HepG2 (cell line): ENCODE measurements at regions not wholly inside any gene's neighbourhood (a gene's known extent, or its start where the extent isn't known, plus 50 kb on each side); places are given as distances from the start of the nearest gene placed in this dataset.

Experiments
- CBX1 ChIP-seq: IDR thresholded peaks from one replicate; pipeline ENCODE4 v1.6.1; 2016; ENCODE audit warnings: antibody characterized with exemption, low read depth
- EHMT2 ChIP-seq: fragments of 200-600 bp; sonication (generic); IDR thresholded peaks from 2 replicates; pipeline ENCODE4 v1.7.0; 2017; ENCODE audit warnings: antibody characterized with exemption, low read depth, low read length, borderline replicate concordance
- ETV6 ChIP-seq: sonication (generic); formaldehyde crosslinking; conservative IDR thresholded peaks from 2 replicates; pipeline ENCODE4 v1.4.0; 2020; ENCODE audit warnings: missing genetic modification reagents
- HNF4A ChIP-seq: sonication (generic); formaldehyde crosslinking; IDR thresholded peaks from 2 replicates; pipeline ENCODE4 v1.4.0; 2020; ENCODE audit warnings: missing genetic modification reagents
- IRF2 ChIP-seq: IDR thresholded peaks from 2 replicates; pipeline ENCODE4 v1.6.1; 2018; ENCODE audit warnings: missing genetic modification reagents, missing compliant biosample characterization
- IRF9 ChIP-seq: sonication (generic); formaldehyde crosslinking; IDR thresholded peaks from 2 replicates; pipeline ENCODE4 v1.8.0; 2022; ENCODE audit warnings: missing genetic modification reagents, mild to moderate bottlenecking, borderline replicate concordance
- JDP2 ChIP-seq: sonication (generic); formaldehyde crosslinking; IDR thresholded peaks from 2 replicates; pipeline ENCODE4 v1.8.1; 2022; ENCODE audit warnings: missing genetic modification reagents, borderline replicate concordance
- NCOA1 ChIP-seq: sonication (generic); formaldehyde crosslinking; IDR thresholded peaks from 2 replicates; pipeline ENCODE4 v1.9.0; 2021; ENCODE audit warnings: missing genetic modification reagents
- POGK ChIP-seq: sonication (generic); formaldehyde crosslinking; conservative IDR thresholded peaks from 2 replicates; pipeline ENCODE4 v1.8.0; 2022; ENCODE audit warnings: mild to moderate bottlenecking, moderate library complexity, missing genetic modification reagents
- POLR2AphosphoS2 ChIP-seq: IDR thresholded peaks from 2 replicates; pipeline ENCODE4 v1.6.1; 2011; ENCODE audit warnings: low read depth, low read length, improper control_type of control experiment
- SAFB2 ChIP-seq: sonication (generic); formaldehyde crosslinking; IDR thresholded peaks from 2 replicates; pipeline ENCODE4 v1.5.1; 2020; ENCODE audit warnings: missing genetic modification reagents, low read depth, mild to moderate bottlenecking, borderline replicate concordance
- SNAPC2 ChIP-seq: sonication (generic); formaldehyde crosslinking; IDR thresholded peaks from 2 replicates; pipeline ENCODE4 v1.8.1; 2022; ENCODE audit warnings: mild to moderate bottlenecking, missing genetic modification reagents
- SP140L ChIP-seq: sonication (generic); formaldehyde crosslinking; IDR thresholded peaks from 2 replicates; pipeline ENCODE4 v1.4.0; 2020; ENCODE audit warnings: missing genetic modification reagents, borderline replicate concordance
- TEAD3 ChIP-seq: optimal IDR thresholded peaks from 2 replicates; pipeline ENCODE3; 2016; ENCODE audit warnings: borderline replicate concordance
- TIGD3 ChIP-seq: sonication (generic); formaldehyde crosslinking; IDR thresholded peaks from 2 replicates; pipeline ENCODE4 v1.5.1; 2020; ENCODE audit warnings: mild to moderate bottlenecking, missing genetic modification reagents, borderline replicate concordance
- XRCC5 ChIP-seq: fragments of 200-400 bp; formaldehyde crosslinking; optimal IDR thresholded peaks from 2 replicates; pipeline ENCODE3; 2017; ENCODE audit warnings: mild to moderate bottlenecking, low read length
- ZBTB3 ChIP-seq: sonication (generic); formaldehyde crosslinking; IDR thresholded peaks from 2 replicates; pipeline ENCODE4 v1.4.0; 2020; ENCODE audit warnings: low read depth, mild to moderate bottlenecking, moderate library complexity, missing genetic modification reagents, borderline replicate concordance
- ZFP1 ChIP-seq: IDR thresholded peaks from 2 replicates; pipeline ENCODE4 v1.6.1; 2016
- ZFX ChIP-seq: sonication (generic); formaldehyde crosslinking; IDR thresholded peaks from 2 replicates; pipeline ENCODE4 v1.4.0; 2020; ENCODE audit warnings: mild to moderate bottlenecking, low read depth, missing genetic modification reagents, moderate library complexity
- ZNF251 ChIP-seq: sonication (generic); formaldehyde crosslinking; IDR thresholded peaks from 2 replicates; pipeline ENCODE4 v1.9.0; 2021; ENCODE audit warnings: mild to moderate bottlenecking, missing genetic modification reagents
- ZNF362 ChIP-seq: sonication (generic); formaldehyde crosslinking; IDR thresholded peaks from 2 replicates; pipeline ENCODE4 v1.4.0; 2020; ENCODE audit warnings: missing genetic modification reagents, mild to moderate bottlenecking, borderline replicate concordance
- ZNF598 ChIP-seq: sonication (generic); formaldehyde crosslinking; IDR thresholded peaks from 2 replicates; pipeline ENCODE4 v1.5.1; 2020; ENCODE audit warnings: mild to moderate bottlenecking, missing genetic modification reagents, borderline replicate concordance
- ZNF605 ChIP-seq: sonication (generic); formaldehyde crosslinking; IDR thresholded peaks from 2 replicates; pipeline ENCODE4 v1.8.0; 2022; ENCODE audit warnings: mild to moderate bottlenecking, missing genetic modification reagents
- ZSCAN5A ChIP-seq: sonication (generic); formaldehyde crosslinking; IDR thresholded peaks from 2 replicates; pipeline ENCODE4 v1.8.0; 2022; ENCODE audit warnings: mild to moderate bottlenecking, missing genetic modification reagents, borderline replicate concordance

GRCh38 chr2:42922790-42923579 lies 130.6 kb upstream of the HAAO start (continued):
- no peak for TF ChIP-seq ZSCAN5A (CRISPR knock-in tag)
- no peak for TF ChIP-seq JDP2 (CRISPR knock-in tag)
- TF ChIP-seq HNF4A: peak; percentile 59
- TF ChIP-seq SNAPC2 (CRISPR knock-in tag): no peak
- TF ChIP-seq POLR2AphosphoS2: no peak
- TF ChIP-seq ZFP1: no peak
- TF ChIP-seq ZNF605: no peak
- TF ChIP-seq SAFB2: no peak
- no peak for TF ChIP-seq POGK (CRISPR knock-in tag)
- TF ChIP-seq ZNF362 (CRISPR knock-in tag): no peak
- 0 out of 2 replicates have a peak, but pooled peaks have one; percentile 10 for TF ChIP-seq IRF2 (CRISPR knock-in tag)
- TF ChIP-seq NCOA1 (CRISPR knock-in tag): no peak
- TF ChIP-seq ZNF251 (CRISPR knock-in tag): no peak
- peak; percentile 79 for TF ChIP-seq TEAD3 (CRISPR knock-in tag)
- no peak for TF ChIP-seq CBX1
- no peak; the same call in 1 of the 2 replicates for TF ChIP-seq IRF9 (CRISPR knock-in tag)
- TF ChIP-seq ETV6 (CRISPR knock-in tag): no peak
- TF ChIP-seq EHMT2: no peak
- no peak for TF ChIP-seq XRCC5
- TF ChIP-seq TIGD3 (CRISPR knock-in tag): no peak
- TF ChIP-seq SP140L: no peak
- no peak for TF ChIP-seq ZNF598 (CRISPR knock-in tag)
- TF ChIP-seq ZFX (CRISPR knock-in tag): peak; percentile 52; the same call in 1 of the 2 replicates
- no peak for TF ChIP-seq ZBTB3
